SK-N-SH treated with all-trans-retinoic acid at 6 μM for 48 hours (cell line): ENCODE measurements at regions not wholly inside any gene's neighbourhood (a gene's known extent, or its start where the extent isn't known, plus 50 kb on each side); places are given as distances from the start of the nearest gene placed in this dataset.
"Not testable (repeated sequence)": the region's sequence is repeated elsewhere in the genome, so short reads cannot be mapped to it uniquely, and the experiment has no call there.

Experiments
- ATAC-seq: fragments of 200-7000 bp; cut with Tn5 transposase; 3 replicates; pipeline ENCODE4 v1.9.1; 2020; ENCODE audit warnings: mild to moderate bottlenecking, moderate library complexity
- ARNTL ChIP-seq: fragments of 450-650 bp; formaldehyde crosslinking; IDR thresholded peaks from 2 replicates; pipeline ENCODE4 v1.5.0; 2020; ENCODE audit warnings: low read depth, mild to moderate bottlenecking, moderate library complexity, borderline replicate concordance
- BACH2 ChIP-seq: fragments of 250-450 bp; sonication (Bioruptor Pico); IDR thresholded peaks from 2 replicates; pipeline ENCODE4 v1.9.0; 2021; ENCODE audit warnings: mild to moderate bottlenecking, borderline replicate concordance
- CSDC2 ChIP-seq: fragments of 250-450 bp; sonication (Bioruptor Pico); IDR thresholded peaks from 2 replicates; pipeline ENCODE4 v1.5.0; 2020; ENCODE audit warnings: mild to moderate bottlenecking, moderate library complexity
- CSRNP3 ChIP-seq: fragments of 250-450 bp; sonication (Bioruptor Pico); IDR thresholded peaks from 2 replicates; pipeline ENCODE4 v1.5.1; 2021; ENCODE audit warnings: mild to moderate bottlenecking, moderate library complexity
- ESRRG ChIP-seq: fragments of 250-450 bp; sonication (Bioruptor Pico); IDR thresholded peaks from 2 replicates; pipeline ENCODE4 v1.6.1; 2021; ENCODE audit warnings: mild to moderate bottlenecking
- GLIS3 ChIP-seq: fragments of 250-450 bp; sonication (Bioruptor Pico); IDR thresholded peaks from 2 replicates; pipeline ENCODE4 v1.5.0; 2020; ENCODE audit warnings: mild to moderate bottlenecking, moderate library complexity
- ISL1 ChIP-seq: fragments of 250-450 bp; sonication (Bioruptor Pico); IDR thresholded peaks from 2 replicates; pipeline ENCODE4 v2.1.2; 2022; ENCODE audit warnings: mild to moderate bottlenecking, moderate library complexity
- OSR1 ChIP-seq: fragments of 250-450 bp; sonication (Bioruptor Pico); IDR thresholded peaks from 2 replicates; pipeline ENCODE4 v1.8.0; 2022; ENCODE audit warnings: moderate library complexity, mild to moderate bottlenecking, inconsistent platforms
- POU6F1 ChIP-seq: fragments of 250-450 bp; sonication (Bioruptor Pico); IDR thresholded peaks from 2 replicates; pipeline ENCODE4 v1.8.0; 2021; ENCODE audit warnings: low read depth, mild to moderate bottlenecking, moderate library complexity, borderline replicate concordance
- PPARA ChIP-seq: fragments of 250-450 bp; sonication (Bioruptor Pico); IDR thresholded peaks from 2 replicates; pipeline ENCODE4 v1.5.0; 2020; ENCODE audit warnings: mild to moderate bottlenecking, borderline replicate concordance
- RARB ChIP-seq: fragments of 250-450 bp; sonication (Bioruptor Pico); IDR thresholded peaks from 2 replicates; pipeline ENCODE4 v1.8.0; 2021; ENCODE audit warnings: mild to moderate bottlenecking, moderate library complexity
- SNAI2 ChIP-seq: fragments of 250-450 bp; sonication (Bioruptor Pico); IDR thresholded peaks from 2 replicates; pipeline ENCODE4 v1.5.0; 2020; ENCODE audit warnings: mild to moderate bottlenecking, moderate library complexity
- TCF4 ChIP-seq: fragments of 250-450 bp; sonication (Bioruptor Pico); IDR thresholded peaks from 2 replicates; pipeline ENCODE4 v1.8.0; 2021; ENCODE audit warnings: mild to moderate bottlenecking, moderate library complexity, borderline replicate concordance
- TSHZ2 ChIP-seq: fragments of 250-450 bp; sonication (Bioruptor Pico); IDR thresholded peaks from 2 replicates; pipeline ENCODE4 v1.5.0; 2020; ENCODE audit warnings: mild to moderate bottlenecking, moderate library complexity
- ZC3H10 ChIP-seq: fragments of 250-450 bp; sonication (Bioruptor Pico); IDR thresholded peaks from 2 replicates; pipeline ENCODE4 v1.5.1; 2021; ENCODE audit warnings: mild to moderate bottlenecking, moderate library complexity
- ZFP3 ChIP-seq: fragments of 250-450 bp; sonication (Bioruptor Pico); IDR thresholded peaks from 2 replicates; pipeline ENCODE4 v1.5.0; 2020; ENCODE audit warnings: mild to moderate bottlenecking, moderate library complexity
- ZFP30 ChIP-seq: fragments of 450-650 bp; formaldehyde crosslinking; IDR thresholded peaks from 2 replicates; pipeline ENCODE4 v1.5.0; 2022; ENCODE audit warnings: mild to moderate bottlenecking, moderate library complexity
- ZNF70 ChIP-seq: fragments of 450-650 bp; formaldehyde crosslinking; IDR thresholded peaks from 2 replicates; pipeline ENCODE4 v1.5.0; 2020; ENCODE audit warnings: mild to moderate bottlenecking, moderate library complexity
- TF ChIP-seq, protein P1 (sequence below): fragments of 250-450 bp; sonication (Bioruptor Pico); IDR thresholded peaks from 2 replicates; pipeline ENCODE4 v1.8.0; 2020; ENCODE audit warnings: mild to moderate bottlenecking, moderate library complexity, borderline replicate concordance
- TF ChIP-seq, protein P2 (sequence below): fragments of 250-450 bp; sonication (Bioruptor Pico); IDR thresholded peaks from 2 replicates; pipeline ENCODE4 v1.5.1; 2020; ENCODE audit warnings: low read depth, mild to moderate bottlenecking, moderate library complexity

DNA sequence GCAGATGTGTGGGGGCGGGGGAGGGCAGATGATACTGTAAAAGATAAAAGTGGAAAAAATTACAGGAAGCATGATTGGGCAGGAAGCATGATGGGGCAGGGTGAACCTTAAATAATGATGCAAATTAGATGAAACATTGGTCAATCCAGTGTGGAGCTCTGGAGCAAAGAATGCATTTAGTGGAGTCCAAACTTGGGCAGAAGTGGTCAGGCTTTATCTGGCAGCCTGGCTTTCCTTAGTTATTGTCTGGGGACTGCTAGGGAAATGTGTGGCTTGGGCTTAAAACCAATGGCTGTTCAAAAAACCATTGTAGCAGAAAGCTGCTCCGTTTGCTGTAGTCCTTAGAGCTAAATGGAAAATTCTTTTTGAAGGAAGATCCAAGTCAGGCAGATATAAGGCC, 1077.3 kb upstream of the MIR17HG start:
- no peak for ATAC-seq
- TF ChIP-seq POU6F1 (CRISPR knock-in tag) (no peak), ZFP3 (CRISPR knock-in tag) (no peak), CSDC2 (CRISPR knock-in tag) (no peak), ZNF70 (CRISPR knock-in tag) (no peak), ZC3H10 (CRISPR knock-in tag) (no peak), ISL1 (no peak), RARB (CRISPR knock-in tag) (no peak), TCF4 (CRISPR knock-in tag) (no peak), BACH2 (CRISPR knock-in tag) (no peak), CSRNP3 (CRISPR knock-in tag) (no peak), OSR1 (CRISPR knock-in tag) (no peak), SNAI2 (CRISPR knock-in tag) (no peak), ESRRG (CRISPR knock-in tag) (no peak), GLIS3 (no peak)
- TF ChIP-seq, protein P1, sequence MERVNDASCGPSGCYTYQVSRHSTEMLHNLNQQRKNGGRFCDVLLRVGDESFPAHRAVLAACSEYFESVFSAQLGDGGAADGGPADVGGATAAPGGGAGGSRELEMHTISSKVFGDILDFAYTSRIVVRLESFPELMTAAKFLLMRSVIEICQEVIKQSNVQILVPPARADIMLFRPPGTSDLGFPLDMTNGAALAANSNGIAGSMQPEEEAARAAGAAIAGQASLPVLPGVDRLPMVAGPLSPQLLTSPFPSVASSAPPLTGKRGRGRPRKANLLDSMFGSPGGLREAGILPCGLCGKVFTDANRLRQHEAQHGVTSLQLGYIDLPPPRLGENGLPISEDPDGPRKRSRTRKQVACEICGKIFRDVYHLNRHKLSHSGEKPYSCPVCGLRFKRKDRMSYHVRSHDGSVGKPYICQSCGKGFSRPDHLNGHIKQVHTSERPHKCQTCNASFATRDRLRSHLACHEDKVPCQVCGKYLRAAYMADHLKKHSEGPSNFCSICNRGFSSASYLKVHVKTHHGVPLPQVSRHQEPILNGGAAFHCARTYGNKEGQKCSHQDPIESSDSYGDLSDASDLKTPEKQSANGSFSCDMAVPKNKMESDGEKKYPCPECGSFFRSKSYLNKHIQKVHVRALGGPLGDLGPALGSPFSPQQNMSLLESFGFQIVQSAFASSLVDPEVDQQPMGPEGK (CRISPR knock-in tag) = no peak
- TF ChIP-seq, protein P2, sequence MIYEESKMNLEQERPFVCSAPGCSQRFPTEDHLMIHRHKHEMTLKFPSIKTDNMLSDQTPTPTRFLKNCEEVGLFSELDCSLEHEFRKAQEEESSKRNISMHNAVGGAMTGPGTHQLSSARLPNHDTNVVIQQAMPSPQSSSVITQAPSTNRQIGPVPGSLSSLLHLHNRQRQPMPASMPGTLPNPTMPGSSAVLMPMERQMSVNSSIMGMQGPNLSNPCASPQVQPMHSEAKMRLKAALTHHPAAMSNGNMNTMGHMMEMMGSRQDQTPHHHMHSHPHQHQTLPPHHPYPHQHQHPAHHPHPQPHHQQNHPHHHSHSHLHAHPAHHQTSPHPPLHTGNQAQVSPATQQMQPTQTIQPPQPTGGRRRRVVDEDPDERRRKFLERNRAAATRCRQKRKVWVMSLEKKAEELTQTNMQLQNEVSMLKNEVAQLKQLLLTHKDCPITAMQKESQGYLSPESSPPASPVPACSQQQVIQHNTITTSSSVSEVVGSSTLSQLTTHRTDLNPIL (CRISPR knock-in tag) = no peak

- TF ChIP-seq GLIS3 (no peak), ZC3H10 (CRISPR knock-in tag) (no peak)
- no peak for ATAC-seq
These were observed 1075.1 kb upstream of the MIR17HG start for GRCh38 chr13:90272356-90272755.

GRCh38 chr13:90276216-90276615, 1071.3 kb upstream of the MIR17HG start:
- no peak for TF ChIP-seq ESRRG (CRISPR knock-in tag)
- TF ChIP-seq OSR1 (CRISPR knock-in tag) = no peak
- no peak for TF ChIP-seq ARNTL
- no peak for TF ChIP-seq BACH2 (CRISPR knock-in tag)
- TF ChIP-seq, protein P2 (CRISPR knock-in tag) = no peak
- TF ChIP-seq TSHZ2 (CRISPR knock-in tag) = no peak
- TF ChIP-seq ZC3H10 (CRISPR knock-in tag) = no peak
- no peak for TF ChIP-seq ZFP30 (CRISPR knock-in tag)
- TF ChIP-seq PPARA (CRISPR knock-in tag) = no peak
- TF ChIP-seq, protein P1 (CRISPR knock-in tag) = no peak
- no peak for TF ChIP-seq CSRNP3 (CRISPR knock-in tag)
- no peak for TF ChIP-seq TCF4 (CRISPR knock-in tag)
- TF ChIP-seq SNAI2 (CRISPR knock-in tag) = no peak
- TF ChIP-seq GLIS3 = no peak
- no peak for TF ChIP-seq RARB (CRISPR knock-in tag)
- ATAC-seq = no peak

GRCh38 chr13:90278231-90278630, 1069.3 kb upstream of the MIR17HG start:
- ATAC-seq = not testable (repeated sequence)
